ENCODE measurements at regions not wholly inside any gene's neighbourhood (a gene's known extent, or its start where the extent isn't known, plus 50 kb on each side); places are given as distances from the start of the nearest gene placed in this dataset.

- no peak for TF ChIP-seq GABPA (IDR thresholded peaks at IDR 0.05; ENCODE audit: low read depth)
- TF ChIP-seq, protein P1, sequence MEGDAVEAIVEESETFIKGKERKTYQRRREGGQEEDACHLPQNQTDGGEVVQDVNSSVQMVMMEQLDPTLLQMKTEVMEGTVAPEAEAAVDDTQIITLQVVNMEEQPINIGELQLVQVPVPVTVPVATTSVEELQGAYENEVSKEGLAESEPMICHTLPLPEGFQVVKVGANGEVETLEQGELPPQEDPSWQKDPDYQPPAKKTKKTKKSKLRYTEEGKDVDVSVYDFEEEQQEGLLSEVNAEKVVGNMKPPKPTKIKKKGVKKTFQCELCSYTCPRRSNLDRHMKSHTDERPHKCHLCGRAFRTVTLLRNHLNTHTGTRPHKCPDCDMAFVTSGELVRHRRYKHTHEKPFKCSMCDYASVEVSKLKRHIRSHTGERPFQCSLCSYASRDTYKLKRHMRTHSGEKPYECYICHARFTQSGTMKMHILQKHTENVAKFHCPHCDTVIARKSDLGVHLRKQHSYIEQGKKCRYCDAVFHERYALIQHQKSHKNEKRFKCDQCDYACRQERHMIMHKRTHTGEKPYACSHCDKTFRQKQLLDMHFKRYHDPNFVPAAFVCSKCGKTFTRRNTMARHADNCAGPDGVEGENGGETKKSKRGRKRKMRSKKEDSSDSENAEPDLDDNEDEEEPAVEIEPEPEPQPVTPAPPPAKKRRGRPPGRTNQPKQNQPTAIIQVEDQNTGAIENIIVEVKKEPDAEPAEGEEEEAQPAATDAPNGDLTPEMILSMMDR (IDR thresholded peaks at IDR 0.05; ENCODE audit: insufficient read depth, low read length), result no peak
- no peak for TF ChIP-seq POLR2AphosphoS5 (IDR thresholded peaks at IDR 0.05; ENCODE audit: low read depth)
- TF ChIP-seq, protein P2, sequence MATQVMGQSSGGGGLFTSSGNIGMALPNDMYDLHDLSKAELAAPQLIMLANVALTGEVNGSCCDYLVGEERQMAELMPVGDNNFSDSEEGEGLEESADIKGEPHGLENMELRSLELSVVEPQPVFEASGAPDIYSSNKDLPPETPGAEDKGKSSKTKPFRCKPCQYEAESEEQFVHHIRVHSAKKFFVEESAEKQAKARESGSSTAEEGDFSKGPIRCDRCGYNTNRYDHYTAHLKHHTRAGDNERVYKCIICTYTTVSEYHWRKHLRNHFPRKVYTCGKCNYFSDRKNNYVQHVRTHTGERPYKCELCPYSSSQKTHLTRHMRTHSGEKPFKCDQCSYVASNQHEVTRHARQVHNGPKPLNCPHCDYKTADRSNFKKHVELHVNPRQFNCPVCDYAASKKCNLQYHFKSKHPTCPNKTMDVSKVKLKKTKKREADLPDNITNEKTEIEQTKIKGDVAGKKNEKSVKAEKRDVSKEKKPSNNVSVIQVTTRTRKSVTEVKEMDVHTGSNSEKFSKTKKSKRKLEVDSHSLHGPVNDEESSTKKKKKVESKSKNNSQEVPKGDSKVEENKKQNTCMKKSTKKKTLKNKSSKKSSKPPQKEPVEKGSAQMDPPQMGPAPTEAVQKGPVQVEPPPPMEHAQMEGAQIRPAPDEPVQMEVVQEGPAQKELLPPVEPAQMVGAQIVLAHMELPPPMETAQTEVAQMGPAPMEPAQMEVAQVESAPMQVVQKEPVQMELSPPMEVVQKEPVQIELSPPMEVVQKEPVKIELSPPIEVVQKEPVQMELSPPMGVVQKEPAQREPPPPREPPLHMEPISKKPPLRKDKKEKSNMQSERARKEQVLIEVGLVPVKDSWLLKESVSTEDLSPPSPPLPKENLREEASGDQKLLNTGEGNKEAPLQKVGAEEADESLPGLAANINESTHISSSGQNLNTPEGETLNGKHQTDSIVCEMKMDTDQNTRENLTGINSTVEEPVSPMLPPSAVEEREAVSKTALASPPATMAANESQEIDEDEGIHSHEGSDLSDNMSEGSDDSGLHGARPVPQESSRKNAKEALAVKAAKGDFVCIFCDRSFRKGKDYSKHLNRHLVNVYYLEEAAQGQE (IDR thresholded peaks at IDR 0.05; ENCODE audit: insufficient replicate concordance, low read depth), result no peak
These were observed 503.8 kb downstream of the SETD4 start for GRCh38 chr21:35556536-35556935.

Measured in HL-60 (cell line).